NCI-H2171 treated with DMSO at 0.1 percent for 48 hours (cell line): ENCODE measurements at regions not wholly inside any gene's neighbourhood (a gene's known extent, or its start where the extent isn't known, plus 50 kb on each side); places are given as distances from the start of the nearest gene placed in this dataset.

Experiments used
- DNase-seq: peaks from one replicate; lab custom pipeline; 2025; lab: John Stamatoyannopoulos, UW

DNA sequence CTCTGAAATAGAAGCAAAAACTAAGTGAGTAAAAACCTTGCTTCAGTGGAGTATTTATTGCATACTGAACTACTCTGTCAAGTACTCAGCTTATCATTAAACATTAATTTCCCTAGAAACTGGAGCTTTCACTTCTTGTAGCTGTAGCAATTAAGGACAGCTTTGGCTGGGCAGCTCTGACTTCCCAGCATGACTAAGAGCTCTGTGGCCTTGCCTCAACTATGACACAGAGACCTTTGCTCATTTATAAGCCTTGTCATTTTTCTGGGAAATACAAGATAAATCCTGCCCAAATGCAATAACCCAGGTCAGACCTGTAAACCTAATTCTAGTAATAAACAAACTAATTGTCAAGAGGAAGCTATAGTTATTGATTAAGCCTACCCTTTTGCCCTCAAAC is 65.4 kb upstream of the STK32A start:
- no peak for DNase-seq

DNA sequence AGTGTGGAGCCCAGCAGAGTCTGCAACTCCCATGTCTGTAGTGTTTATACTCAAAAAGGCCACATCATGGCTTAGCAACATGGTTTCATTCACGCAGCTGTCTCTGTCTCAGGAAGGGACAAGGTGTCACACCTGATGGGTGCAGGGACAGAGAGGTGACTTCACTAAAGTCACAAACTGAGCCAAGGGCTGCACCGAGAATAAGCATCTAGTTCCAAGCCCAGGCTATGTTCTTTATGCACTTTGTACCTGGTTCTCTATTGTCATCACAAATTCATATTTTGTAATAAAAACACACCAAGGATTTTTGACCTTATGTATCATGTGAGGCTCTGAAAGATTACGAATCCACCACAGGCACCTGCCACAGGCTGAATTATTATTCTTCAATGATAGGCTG is 64.9 kb upstream of the STK32A start:
- DNase-seq = no peak

DNA sequence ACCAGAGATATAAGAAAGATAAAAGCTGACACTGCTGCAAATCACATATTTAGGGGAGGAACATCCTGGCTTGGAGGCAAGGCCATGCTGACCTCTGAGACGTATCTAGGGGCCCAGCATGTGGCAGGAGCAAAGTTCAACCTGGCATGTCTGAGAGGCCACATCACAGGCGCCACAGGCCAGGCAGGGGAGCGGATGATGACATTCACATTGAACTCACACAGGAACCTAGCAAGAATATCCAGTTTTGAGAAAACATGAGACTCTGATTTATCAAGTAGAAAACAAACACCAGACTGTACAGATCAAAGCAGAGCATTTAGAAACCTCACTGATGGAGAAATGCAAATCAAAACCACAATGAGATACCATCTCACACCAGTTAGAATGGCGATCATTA is 64.2 kb upstream of the STK32A start:
- no peak for DNase-seq

DNA sequence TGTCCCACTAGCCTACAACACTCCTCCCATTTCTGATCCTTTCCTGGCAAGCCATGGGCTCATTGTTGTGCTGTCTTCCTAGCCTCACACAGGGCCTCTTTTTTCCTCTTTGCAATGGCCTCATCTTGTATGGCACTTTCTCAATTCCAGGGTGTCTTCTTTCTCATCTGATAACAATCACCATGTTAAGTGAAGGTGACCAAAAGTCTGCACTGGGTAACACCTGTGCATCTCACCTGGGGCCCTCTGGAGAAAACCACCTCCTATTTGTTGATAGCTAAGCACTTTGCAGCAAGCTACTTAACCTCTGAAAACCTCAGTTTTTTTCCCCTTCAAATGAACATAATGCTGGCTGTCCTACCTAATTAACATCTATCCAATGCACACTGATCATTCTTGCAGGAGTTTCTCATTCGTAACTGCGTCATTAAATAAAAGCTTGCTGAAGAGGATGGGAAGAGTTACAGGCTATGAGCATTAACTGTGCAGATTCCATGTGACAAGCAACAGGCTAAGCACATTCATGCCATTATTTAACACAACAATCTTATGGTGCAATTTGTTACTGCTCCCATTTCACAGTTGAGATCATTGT is 60.1 kb upstream of the STK32A start:
- no peak for DNase-seq

DNA sequence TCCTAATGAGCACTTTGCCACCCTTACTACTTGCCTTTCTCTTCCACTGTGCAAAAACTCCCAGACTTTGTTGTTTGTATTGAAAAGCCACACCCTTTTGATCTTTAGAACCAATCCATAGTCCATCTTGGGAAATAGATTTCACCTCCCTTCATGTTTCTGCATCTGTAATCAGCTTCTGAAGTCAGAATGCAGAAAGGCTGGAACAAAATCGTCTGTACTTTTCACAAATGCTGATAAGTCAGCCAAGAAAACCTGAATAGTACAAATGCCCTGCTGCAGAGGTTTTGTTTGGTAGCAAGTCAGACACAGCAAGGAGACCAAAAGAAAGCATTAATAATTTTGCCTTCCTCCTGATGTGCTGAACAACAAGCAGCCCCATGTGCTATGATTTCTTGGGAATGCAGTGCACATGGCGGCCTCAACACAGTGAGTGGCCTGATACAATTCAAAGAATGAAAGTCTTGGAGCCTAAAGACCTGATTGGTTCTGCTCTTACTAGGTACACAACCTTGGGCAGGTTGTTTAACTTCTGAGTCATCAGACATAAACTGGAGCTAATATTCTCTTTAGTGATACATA is 59.2 kb upstream of the STK32A start:
- DNase-seq = no peak

DNA sequence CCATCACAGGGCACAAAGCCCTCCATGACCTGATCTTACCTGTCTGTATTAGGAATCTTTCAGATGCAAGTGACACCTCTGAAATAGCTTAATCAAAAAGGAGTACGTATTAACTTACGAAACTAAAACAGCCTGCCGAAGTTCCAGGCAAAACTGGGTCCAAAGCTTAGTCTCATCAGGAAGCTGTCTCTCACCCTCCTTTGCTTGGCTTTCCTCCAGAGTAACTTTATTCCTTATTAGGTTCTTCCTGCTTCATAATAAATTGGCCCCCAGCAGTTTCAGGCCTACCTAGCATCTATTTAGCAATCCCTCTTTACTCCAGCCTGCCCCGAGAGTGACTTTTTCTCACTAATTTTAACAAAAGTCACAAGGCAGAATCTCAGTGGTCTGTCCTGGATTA is 58.4 kb upstream of the STK32A start:
- DNase-seq = no peak

DNA sequence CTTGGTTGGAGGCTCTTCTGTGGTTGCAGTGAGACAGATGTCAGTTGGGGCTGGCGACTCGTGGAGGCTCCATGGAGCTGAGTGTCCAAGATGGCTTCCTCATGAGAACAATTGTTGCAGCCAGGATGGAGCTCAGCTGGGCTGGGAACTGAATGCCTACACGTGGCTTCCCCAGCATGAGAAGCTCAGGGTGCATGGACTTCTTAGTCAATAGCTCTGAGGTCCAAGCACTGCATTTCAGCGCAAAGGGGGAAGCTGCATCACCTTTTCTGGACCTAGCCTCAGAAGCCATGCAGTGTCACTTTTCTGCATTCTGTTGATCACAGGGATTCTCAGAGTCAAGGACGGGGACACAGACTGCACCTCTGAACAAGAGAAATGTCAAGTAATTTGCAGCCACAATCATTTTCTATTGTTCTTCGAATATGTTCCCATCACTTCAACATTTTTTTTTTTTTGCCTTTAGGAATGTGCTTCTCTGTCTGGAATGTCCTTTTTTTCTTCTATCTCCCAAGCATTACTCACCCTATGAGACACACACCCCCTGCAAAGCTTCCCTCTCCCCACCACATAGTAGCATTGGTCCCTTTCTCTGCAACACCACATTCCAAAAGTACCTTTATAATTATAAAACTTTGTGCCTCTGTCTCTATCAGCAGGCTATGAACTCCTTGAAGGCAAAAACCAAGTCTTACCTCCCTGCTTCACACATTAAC is 57.5 kb upstream of the STK32A start:
- no peak for DNase-seq

DNA sequence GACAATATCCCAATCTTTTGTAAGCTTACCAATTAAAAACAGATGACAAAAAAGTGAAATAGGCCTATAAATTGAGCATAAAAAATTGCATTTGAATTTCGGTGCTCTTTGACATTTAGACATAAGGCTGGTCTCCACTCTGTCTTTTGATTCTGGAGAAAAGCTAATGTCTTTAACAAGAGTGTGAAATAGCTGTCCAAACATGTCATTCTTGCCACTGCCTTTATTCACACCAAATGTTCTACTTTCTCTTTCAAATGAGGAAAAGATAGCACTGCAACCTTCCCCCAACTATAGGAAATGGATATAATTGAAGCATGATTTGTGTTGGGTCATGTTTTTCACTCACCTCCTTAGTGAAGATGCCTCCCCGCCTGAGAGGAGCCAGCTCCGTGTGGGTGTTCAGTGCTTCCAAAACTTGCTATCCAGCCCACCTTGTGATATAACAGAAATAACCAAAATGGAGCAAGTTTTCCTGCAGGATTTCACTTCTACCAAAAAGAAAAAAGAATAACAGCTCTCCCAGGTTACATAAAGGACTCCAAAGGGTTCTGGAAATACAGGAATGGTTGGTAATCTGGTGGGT is 55.2 kb upstream of the STK32A start:
- no peak for DNase-seq

DNA sequence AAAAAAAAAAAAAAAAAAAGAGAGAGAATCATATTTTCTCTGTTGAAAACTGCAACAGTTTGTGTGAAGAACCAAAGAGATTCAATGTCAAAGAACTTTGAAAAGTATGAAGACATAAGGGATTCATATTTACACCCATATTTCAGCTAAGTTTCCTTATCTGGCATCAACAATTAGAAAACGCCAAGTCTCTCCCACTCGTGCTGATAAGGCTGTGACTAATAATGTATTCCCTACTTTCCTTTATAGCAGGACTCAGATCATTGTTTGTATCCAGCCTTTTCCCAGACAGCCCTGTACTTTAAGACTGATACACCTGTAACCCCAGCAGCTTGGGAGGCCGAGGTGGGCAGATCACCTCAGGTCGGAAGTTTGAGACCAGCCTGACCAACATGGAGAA is 54.1 kb upstream of the STK32A start:
- DNase-seq = no peak
